Loucy (cell line): ENCODE measurements at regions not wholly inside any gene's neighbourhood (a gene's known extent, or its start where the extent isn't known, plus 50 kb on each side); places are given as distances from the start of the nearest gene placed in this dataset.

ENCODE experiments used
- H2AFZ ChIP-seq: fragments of 200-600 bp; sonication (generic); 2 replicates; pipeline ENCODE4 v1.6.0; 2016; ENCODE audit warnings: antibody characterized with exemption, mild to moderate bottlenecking, low read length, moderate library complexity
- H3F3A ChIP-seq: fragments of 200-600 bp; 2 replicates; pipeline ENCODE4 v1.6.0; 2016; ENCODE audit warnings: antibody characterized with exemption, low read depth, mild to moderate bottlenecking
- H3K27me3 ChIP-seq: fragments of 200-600 bp; sonication (generic); 2 replicates; pipeline ENCODE4 v1.6.1; 2014; ENCODE audit warnings: low read length, mild to moderate bottlenecking; ENCODE audit not compliant: insufficient read depth, poor library complexity, severe bottlenecking
- H3K36me3 ChIP-seq: fragments of 200-600 bp; sonication (generic); 2 replicates; pipeline ENCODE4 v1.6.1; 2016; ENCODE audit warnings: low read length; ENCODE audit not compliant: insufficient read depth
- H3K4me1 ChIP-seq: fragments of 200-600 bp; sonication (generic); 2 replicates; pipeline ENCODE4 v1.5.1; 2014; ENCODE audit warnings: low read length, mild to moderate bottlenecking; ENCODE audit not compliant: insufficient read depth, poor library complexity, severe bottlenecking
- H3K4me2 ChIP-seq: fragments of 200-600 bp; sonication (generic); 2 replicates; pipeline ENCODE4 v1.6.0; 2014; ENCODE audit warnings: antibody characterized with exemption, low read length, low read depth, mild to moderate bottlenecking; ENCODE audit not compliant: poor library complexity, severe bottlenecking
- H3K4me3 ChIP-seq: fragments of 200-600 bp; sonication (generic); 2 replicates; pipeline ENCODE4 v1.5.1; 2014; ENCODE audit warnings: low read length, mild to moderate bottlenecking, mixed read lengths; ENCODE audit not compliant: poor library complexity, severe bottlenecking
- H3K79me2 ChIP-seq: fragments of 200-600 bp; sonication (generic); 2 replicates; pipeline ENCODE4 v1.6.1; 2014; ENCODE audit warnings: low read length; ENCODE audit not compliant: insufficient read depth
- H3K9ac ChIP-seq: fragments of 200-600 bp; sonication (generic); 2 replicates; pipeline ENCODE4 v1.6.0; 2014; ENCODE audit warnings: mild to moderate bottlenecking, low read depth, low read length, moderate library complexity; ENCODE audit not compliant: poor library complexity, severe bottlenecking
- H3K9me2 ChIP-seq: fragments of 200-600 bp; sonication (generic); replicated peaks from 2 replicates; pipeline ENCODE4 v1.6.1; 2016; ENCODE audit warnings: low read depth, low read length, mixed read lengths
- H3K9me3 ChIP-seq: fragments of 200-600 bp; sonication (generic); 2 replicates; pipeline ENCODE4 v1.6.1; 2014; ENCODE audit warnings: mild to moderate bottlenecking, antibody characterized with exemption, low read length, low read depth; ENCODE audit not compliant: insufficient read depth
- H4K20me1 ChIP-seq: fragments of 200-600 bp; sonication (generic); 2 replicates; pipeline ENCODE4 v1.6.0; 2014; ENCODE audit warnings: antibody characterized with exemption, low read length, mild to moderate bottlenecking; ENCODE audit not compliant: insufficient read depth, poor library complexity, severe bottlenecking
- CTCF ChIP-seq: fragments of 200-600 bp; sonication (generic); conservative IDR thresholded peaks from 2 replicates; pipeline ENCODE4 v1.5.1; 2014; ENCODE audit warnings: mild to moderate bottlenecking, antibody characterized with exemption, low read length
- EZH2phosphoT487 ChIP-seq: fragments of 200-600 bp; IDR thresholded peaks from 2 replicates; pipeline ENCODE4 v1.6.1; 2018; ENCODE audit warnings: antibody characterized with exemption, mild to moderate bottlenecking, moderate library complexity, borderline replicate concordance

GRCh38 chr10:118873738-118874105 is 119.0 kb upstream of the CACUL1 start:
- Histone ChIP-seq H3F3A (no peaks in the 10 kb centered on the region), H3K9ac (no peak overlapping the region), H4K20me1 (no peaks in the 10 kb centered on the region), H3K9me2 (no peaks in the 10 kb centered on the region), H2AFZ (no peak overlapping the region), H3K4me3 (no peak overlapping the region), H3K9me3 (no peaks in the 10 kb centered on the region), H3K4me2 (no peak overlapping the region), H3K36me3 (no peaks in the 10 kb centered on the region), H3K79me2 (no peaks in the 10 kb centered on the region), H3K27me3 (no peaks in the 10 kb centered on the region), H3K4me1 (no peaks in the 10 kb centered on the region)
- TF ChIP-seq EZH2phosphoT487 (no peak), CTCF (no peak)

- H3K9ac ChIP-seq: no peak overlapping the region
These were observed 119.4 kb upstream of the CACUL1 start for GRCh38 chr10:118874171-118874570.

GRCh38 chr10:118875087-118875486 is 120.3 kb upstream of the CACUL1 start:
- H3K4me3 ChIP-seq: no peak overlapping the region
- no peak for TF ChIP-seq CTCF
- TF ChIP-seq EZH2phosphoT487: no peak
- no peak overlapping the region for H3K9ac ChIP-seq
- no peak overlapping the region for H2AFZ ChIP-seq
- H3K9me3 ChIP-seq: no peaks in the 10 kb centered on the region
- no peaks in the 10 kb centered on the region for H4K20me1 ChIP-seq
- no peaks in the 10 kb centered on the region for H3K36me3 ChIP-seq
- H3K79me2 ChIP-seq: no peaks in the 10 kb centered on the region
- no peaks in the 10 kb centered on the region for H3K4me1 ChIP-seq
- H3K4me2 ChIP-seq: no peak overlapping the region
- H3F3A ChIP-seq: no peaks in the 10 kb centered on the region
- H3K27me3 ChIP-seq: no peaks in the 10 kb centered on the region
- H3K9me2 ChIP-seq: no peaks in the 10 kb centered on the region

More at GRCh38 chr10:118874171-118874570, 119.4 kb upstream of the CACUL1 start:
- Histone ChIP-seq H3F3A (no peaks in the 10 kb centered on the region), H2AFZ (no peak overlapping the region), H3K4me3 (no peak overlapping the region), H3K36me3 (no peaks in the 10 kb centered on the region), H3K4me2 (no peak overlapping the region), H3K4me1 (no peaks in the 10 kb centered on the region), H3K9me2 (no peaks in the 10 kb centered on the region), H3K9me3 (no peaks in the 10 kb centered on the region), H4K20me1 (no peaks in the 10 kb centered on the region), H3K79me2 (no peaks in the 10 kb centered on the region), H3K27me3 (no peaks in the 10 kb centered on the region)
- TF ChIP-seq EZH2phosphoT487 (no peak), CTCF (no peak)
